GM12878 (cell line): ENCODE measurements at regions not wholly inside any gene's neighbourhood (a gene's known extent, or its start where the extent isn't known, plus 50 kb on each side); places are given as distances from the start of the nearest gene placed in this dataset.

ENCODE experiments used
- ATF3 ChIP-seq: IDR thresholded peaks from 2 replicates; pipeline ENCODE4 v1.6.1; 2011; ENCODE audit warnings: low read depth, mild to moderate bottlenecking, low read length, moderate library complexity, borderline replicate concordance; ENCODE audit errors: extremely low read depth
- MXI1 ChIP-seq: fragments of 150-350 bp; IDR thresholded peaks from 2 replicates; pipeline ENCODE4 v1.6.1; 2011; ENCODE audit warnings: low read depth, mild to moderate bottlenecking, inconsistent platforms, low read length, improper control_type of control experiment
- PAX8 ChIP-seq: fragments of 450-650 bp; IDR thresholded peaks from 2 replicates; pipeline ENCODE4 v1.6.1; 2017; ENCODE audit warnings: mild to moderate bottlenecking, moderate library complexity
- PML ChIP-seq: IDR thresholded peaks from 2 replicates; pipeline ENCODE4 v1.6.1; 2012; ENCODE audit warnings: low read length, inconsistent platforms
- POLR2A ChIP-seq: IDR thresholded peaks from 2 replicates; pipeline ENCODE4 v1.6.1; 2011; ENCODE audit warnings: low read depth, mild to moderate bottlenecking, low read length
- POLR2AphosphoS5 ChIP-seq: IDR thresholded peaks from 2 replicates; pipeline ENCODE4 v1.6.1; 2011; ENCODE audit warnings: mild to moderate bottlenecking, low read length, inconsistent platforms
- TF ChIP-seq, protein P1 (sequence below): fragments of 450-650 bp; conservative IDR thresholded peaks from 2 replicates; pipeline ENCODE4 v1.6.1; 2017; ENCODE audit warnings: mild to moderate bottlenecking, moderate library complexity

DNA sequence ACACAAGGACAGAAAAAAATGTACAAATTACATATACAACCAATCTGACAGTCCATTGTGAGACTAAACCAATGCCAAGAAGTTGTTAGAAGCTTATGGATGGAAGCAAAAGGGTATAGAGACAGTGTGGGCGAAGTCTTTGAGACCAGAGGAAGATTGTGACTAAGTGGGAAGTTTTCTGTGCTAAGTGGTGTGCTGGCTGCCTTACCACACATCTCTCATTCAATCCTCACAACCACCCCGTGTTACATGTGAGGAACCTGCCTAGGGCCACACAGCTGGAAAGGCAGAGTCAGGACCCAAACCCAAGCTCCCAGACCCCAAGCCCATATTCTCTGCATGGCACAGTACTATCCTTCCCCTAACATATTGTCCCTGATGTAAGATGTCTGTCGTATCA lies 53.5 kb upstream of the DUSP10 start:
- TF ChIP-seq MXI1 (no peak), PAX8 (no peak), ATF3 (no peak), POLR2A (no peak), PML (no peak), POLR2AphosphoS5 (no peak)
- TF ChIP-seq, protein P1, sequence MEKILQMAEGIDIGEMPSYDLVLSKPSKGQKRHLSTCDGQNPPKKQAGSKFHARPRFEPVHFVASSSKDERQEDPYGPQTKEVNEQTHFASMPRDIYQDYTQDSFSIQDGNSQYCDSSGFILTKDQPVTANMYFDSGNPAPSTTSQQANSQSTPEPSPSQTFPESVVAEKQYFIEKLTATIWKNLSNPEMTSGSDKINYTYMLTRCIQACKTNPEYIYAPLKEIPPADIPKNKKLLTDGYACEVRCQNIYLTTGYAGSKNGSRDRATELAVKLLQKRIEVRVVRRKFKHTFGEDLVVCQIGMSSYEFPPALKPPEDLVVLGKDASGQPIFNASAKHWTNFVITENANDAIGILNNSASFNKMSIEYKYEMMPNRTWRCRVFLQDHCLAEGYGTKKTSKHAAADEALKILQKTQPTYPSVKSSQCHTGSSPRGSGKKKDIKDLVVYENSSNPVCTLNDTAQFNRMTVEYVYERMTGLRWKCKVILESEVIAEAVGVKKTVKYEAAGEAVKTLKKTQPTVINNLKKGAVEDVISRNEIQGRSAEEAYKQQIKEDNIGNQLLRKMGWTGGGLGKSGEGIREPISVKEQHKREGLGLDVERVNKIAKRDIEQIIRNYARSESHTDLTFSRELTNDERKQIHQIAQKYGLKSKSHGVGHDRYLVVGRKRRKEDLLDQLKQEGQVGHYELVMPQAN, result no peak
